Neutrophil (primary cell): ENCODE measurements at regions not wholly inside any gene's neighbourhood (a gene's known extent, or its start where the extent isn't known, plus 50 kb on each side); places are given as distances from the start of the nearest gene placed in this dataset.

ENCODE experiments used
- H3K27ac ChIP-seq: fragments of 200-600 bp; sonication (generic); 2 replicates; pipeline ENCODE4 v1.5.1; 2016; ENCODE audit warnings: mild to moderate bottlenecking, moderate library complexity
- H3K27me3 ChIP-seq: fragments of 200-600 bp; sonication (generic); 2 replicates; pipeline ENCODE4 v1.6.0; 2016; ENCODE audit warnings: mild to moderate bottlenecking
- H3K36me3 ChIP-seq: fragments of 200-600 bp; sonication (generic); 2 replicates; pipeline ENCODE4 v1.5.1; 2017
- H3K4me1 ChIP-seq, 2 experiments: fragments of 200-600 bp in 1 of 2; sonication (generic) in 1 of 2; 1 replicate in 1 of 2; 2 replicates in 1 of 2; pipeline versions ENCODE4 v1.5.1 to v1.6.1; 2013 to 2016; ENCODE audit warnings: low read depth in 1 of 2, low read length in 1 of 2, mild to moderate bottlenecking in 1 of 2, moderate library complexity in 1 of 2; ENCODE audit not compliant: control insufficient read depth in 1 of 2, insufficient read depth in 1 of 2
- H3K4me3 ChIP-seq, 2 experiments: fragments of 200-600 bp in 1 of 2; sonication (generic) in 1 of 2; 1 replicate in 1 of 2; 2 replicates in 1 of 2; pipeline ENCODE4 v1.5.1; 2013 to 2016; ENCODE audit warnings: low read depth in 1 of 2, low read length in 1 of 2, mild to moderate bottlenecking in 1 of 2, moderate library complexity in 1 of 2
- H3K9me3 ChIP-seq: fragments of 200-600 bp; sonication (generic); 2 replicates; pipeline ENCODE4 v1.5.1; 2016
- CTCF ChIP-seq: fragments of 200-600 bp; sonication (generic); IDR thresholded peaks from 2 replicates; pipeline ENCODE4 v1.5.1; 2016; ENCODE audit warnings: antibody characterized with exemption

GRCh38 chr1:218872928-218873327 lies 300.8 kb upstream of the LYPLAL1 start:
- no peaks in the 10 kb centered on the region for H3K36me3 ChIP-seq
- no peaks in the 10 kb centered on the region for H3K9me3 ChIP-seq
- TF ChIP-seq CTCF, result no peak
- H3K4me3 ChIP-seq, result no peak overlapping the region
- H3K27ac ChIP-seq, result no peak overlapping the region
- no peaks in the 10 kb centered on the region for H3K27me3 ChIP-seq
- H3K4me1 ChIP-seq, result no peaks in the 10 kb centered on the region

GRCh38 chr1:218874313-218874712 lies 299.4 kb upstream of the LYPLAL1 start:
- H3K4me1 ChIP-seq, result no peaks in the 10 kb centered on the region
- TF ChIP-seq CTCF, result no peak
- H3K9me3 ChIP-seq, result no peaks in the 10 kb centered on the region
- H3K27ac ChIP-seq, result no peak overlapping the region
- H3K36me3 ChIP-seq, result no peaks in the 10 kb centered on the region
- no peak overlapping the region for H3K4me3 ChIP-seq
- H3K27me3 ChIP-seq, result no peaks in the 10 kb centered on the region

- no peaks in the 10 kb centered on the region for H3K4me1 ChIP-seq
- H3K27me3 ChIP-seq, result no peaks in the 10 kb centered on the region
- H3K9me3 ChIP-seq, result no peaks in the 10 kb centered on the region
- no peak overlapping the region for H3K27ac ChIP-seq
- H3K4me3 ChIP-seq, result no peak overlapping the region
- H3K36me3 ChIP-seq, result no peaks in the 10 kb centered on the region
- TF ChIP-seq CTCF, result no peak
Measured at GRCh38 chr1:218874801-218875400, 298.8 kb upstream of the LYPLAL1 start.

GRCh38 chr1:218878369-218878768 lies 295.3 kb upstream of the LYPLAL1 start:
- Histone ChIP-seq H3K9me3 (no peaks in the 10 kb centered on the region), H3K27ac (no peak overlapping the region), H3K4me1 (no peaks in the 10 kb centered on the region), H3K4me3 (no peak overlapping the region), H3K27me3 (no peaks in the 10 kb centered on the region), H3K36me3 (no peaks in the 10 kb centered on the region)
- no peak for TF ChIP-seq CTCF

- TF ChIP-seq CTCF, result no peak
- H3K4me1 ChIP-seq, result no peaks in the 10 kb centered on the region
- H3K27me3 ChIP-seq, result no peaks in the 10 kb centered on the region
- H3K27ac ChIP-seq, result no peak overlapping the region
- no peaks in the 10 kb centered on the region for H3K36me3 ChIP-seq
- H3K4me3 ChIP-seq, result no peak overlapping the region
- H3K9me3 ChIP-seq, result no peaks in the 10 kb centered on the region
Measured at GRCh38 chr1:218880484-218881060, 293.1 kb upstream of the LYPLAL1 start.
